Embryonic facial prominence (tissue), 1 donor: ENCODE measurements at regions not wholly inside any gene's neighbourhood (a gene's known extent, or its start where the extent isn't known, plus 50 kb on each side); places are given as distances from the start of the nearest gene placed in this dataset.
"Not testable (repeated sequence)": the region's sequence is repeated elsewhere in the genome, so short reads cannot be mapped to it uniquely, and the experiment has no call there.

ENCODE experiments used
- DNase-seq: peaks from one replicate; pipeline ENCODE4 v3.0.0-alpha.2; 2016; ENCODE audit errors: extremely low spot score

DNA sequence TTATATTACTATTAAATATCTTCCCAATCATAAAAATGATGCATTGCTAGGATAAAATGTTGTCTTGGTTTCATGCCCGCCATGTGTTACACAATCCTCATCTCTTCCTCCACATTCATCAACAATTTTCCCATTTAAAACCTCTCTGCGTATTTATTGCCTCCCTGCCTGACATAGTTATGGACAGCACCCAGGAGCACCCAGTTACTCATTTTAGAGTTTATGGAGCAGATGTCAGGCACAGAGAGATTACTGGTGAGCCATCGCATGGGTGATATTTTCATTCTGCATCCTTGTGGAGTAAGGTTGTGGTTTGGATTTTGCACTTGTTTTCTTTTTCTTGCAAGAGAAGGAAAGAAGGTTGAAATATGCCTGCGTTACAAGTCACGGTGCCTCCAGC is 116.7 kb upstream of the NPAS2 start:
- DNase-seq: no peak

DNA sequence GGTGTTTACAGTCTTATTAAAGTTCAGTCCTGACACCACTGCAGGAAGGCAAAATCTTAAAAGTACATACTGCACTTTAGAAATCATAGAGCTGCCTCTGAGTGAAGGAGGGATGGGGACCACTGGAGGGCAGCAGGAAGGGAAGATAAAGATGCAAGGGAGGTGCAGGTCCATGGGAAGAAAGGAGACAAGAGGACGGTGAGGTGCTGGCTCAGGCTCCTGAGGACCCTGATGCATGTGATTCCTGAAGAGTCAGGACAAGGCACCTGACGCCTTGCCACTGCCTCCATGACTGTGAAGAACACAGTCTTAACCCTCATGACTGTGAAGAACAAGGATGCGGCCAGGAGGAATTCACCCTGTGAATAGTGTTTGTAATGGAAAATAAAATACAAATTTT is 116.2 kb upstream of the NPAS2 start:
- DNase-seq: no peak

DNA sequence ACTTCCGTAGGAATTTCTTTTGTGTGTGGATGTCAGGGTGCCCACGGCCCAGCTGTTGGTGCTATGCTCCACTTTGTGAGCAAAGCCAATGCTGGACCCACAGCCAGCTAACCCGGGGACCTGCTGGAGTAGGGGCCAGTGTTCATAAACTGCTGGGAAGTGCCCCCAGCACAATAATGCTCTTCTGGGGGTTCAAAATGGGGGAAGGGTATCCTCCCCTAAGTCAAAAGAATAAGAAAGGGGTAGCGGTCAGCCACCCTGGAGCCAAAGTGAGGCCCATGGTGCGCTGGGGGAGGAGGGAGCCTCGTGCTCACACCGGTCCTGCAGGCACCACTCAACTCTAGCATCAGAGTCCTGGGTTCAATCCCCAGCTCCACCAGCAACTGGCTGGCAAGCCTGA is 115.8 kb upstream of the NPAS2 start:
- DNase-seq: no peak

DNA sequence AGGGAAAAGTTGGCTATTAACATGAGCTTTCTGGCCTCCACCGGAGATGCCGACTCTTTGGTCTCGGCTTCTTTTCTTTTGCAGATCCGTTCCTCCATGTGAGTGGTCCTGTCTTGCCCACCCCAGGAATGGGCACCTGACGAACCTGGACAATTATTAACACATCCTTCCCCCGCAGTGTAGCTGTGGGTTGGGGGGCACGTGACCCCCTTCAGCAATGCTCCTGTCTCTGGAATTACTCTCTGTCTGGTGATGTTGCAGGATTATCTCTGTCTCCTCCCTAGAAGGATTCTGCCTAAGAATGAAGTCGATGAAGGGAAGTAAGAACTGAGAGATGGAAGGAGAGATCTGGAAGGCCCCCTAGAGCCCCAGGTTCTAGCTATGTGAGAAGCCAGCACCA is 115.2 kb upstream of the NPAS2 start:
- no peak for DNase-seq

DNA sequence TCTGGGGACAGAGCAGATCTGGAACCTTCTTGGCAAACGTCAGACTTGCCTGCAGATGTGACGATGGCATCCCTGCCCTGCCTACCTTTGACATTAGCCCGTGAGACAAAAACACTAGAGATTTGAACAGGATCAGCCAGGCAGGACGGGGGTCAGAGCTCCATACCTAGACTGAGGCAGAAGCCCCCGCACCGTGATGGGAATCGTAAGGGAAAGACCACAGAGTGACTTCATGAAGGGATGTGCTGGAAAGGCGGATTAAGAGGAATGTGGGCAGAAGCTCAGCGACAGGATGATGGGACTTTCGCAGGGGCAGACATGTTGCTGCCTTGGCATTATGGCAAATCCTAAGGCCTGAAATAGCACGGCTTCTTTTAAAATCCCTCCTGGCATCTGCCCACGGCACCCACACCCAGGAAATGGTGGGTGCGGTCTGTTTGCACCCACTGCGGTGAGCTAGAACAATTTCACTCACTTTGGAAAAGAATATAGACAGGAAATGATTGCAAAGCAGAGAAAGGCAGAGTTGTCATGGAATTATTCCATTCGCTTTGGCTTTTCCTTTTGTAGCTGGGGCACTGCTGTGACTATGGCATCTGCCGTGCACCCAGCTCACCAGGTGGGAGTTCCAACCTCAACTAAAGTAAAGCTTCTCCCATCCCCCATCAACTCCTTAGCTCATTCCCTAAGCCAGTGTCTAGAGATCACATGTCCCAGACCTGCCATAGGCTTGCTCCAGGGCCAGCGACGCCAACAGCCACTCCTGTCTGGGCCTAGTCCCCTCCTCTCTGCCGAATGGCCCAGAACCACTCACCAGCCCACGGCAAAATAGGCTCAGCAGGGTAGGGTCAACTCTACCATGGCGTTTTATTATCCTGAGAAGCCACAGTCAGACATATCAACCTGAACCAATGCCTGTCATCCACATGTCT is 112.7 kb upstream of the NPAS2 start:
- no peak for DNase-seq

DNA sequence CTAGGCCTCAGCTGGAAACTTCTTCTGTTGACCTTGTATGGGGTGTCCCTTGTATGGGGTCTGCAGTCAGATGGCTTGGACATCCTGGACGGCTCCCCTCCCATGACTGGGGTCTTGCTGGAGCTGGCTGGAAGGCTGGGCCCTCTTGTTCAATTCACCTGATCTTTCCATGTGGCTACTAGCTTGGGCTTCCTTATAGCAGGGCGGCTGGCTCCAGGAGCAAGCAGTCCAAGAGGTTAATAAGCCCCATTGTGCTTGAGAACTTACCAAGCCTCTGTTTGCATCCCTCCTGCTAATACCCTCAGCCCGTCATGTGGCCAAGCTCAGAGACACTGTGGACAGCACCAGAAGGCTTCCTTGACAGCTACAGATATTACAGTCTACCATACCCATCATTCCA is 111.6 kb upstream of the NPAS2 start:
- DNase-seq: no peak

DNA sequence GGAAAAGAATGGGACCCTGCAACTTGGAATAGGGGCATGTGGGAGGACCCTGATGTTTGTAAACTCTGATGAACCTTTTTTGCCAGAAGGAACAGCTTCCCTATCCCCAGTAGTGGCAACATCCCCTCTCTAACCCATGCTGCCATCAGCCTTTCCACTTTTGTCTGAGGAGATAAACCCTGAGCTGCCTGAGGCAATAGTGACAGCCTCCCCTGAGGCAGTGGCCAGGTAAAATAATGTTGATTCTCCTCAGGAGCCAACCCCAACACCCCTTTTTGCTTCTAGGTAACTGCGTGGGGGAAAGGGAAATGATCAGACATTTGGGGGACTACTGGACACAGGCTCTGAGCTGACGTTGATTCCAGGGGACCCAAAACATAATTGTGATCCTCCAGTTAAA is 106.8 kb upstream of the NPAS2 start:
- no peak for DNase-seq

DNA sequence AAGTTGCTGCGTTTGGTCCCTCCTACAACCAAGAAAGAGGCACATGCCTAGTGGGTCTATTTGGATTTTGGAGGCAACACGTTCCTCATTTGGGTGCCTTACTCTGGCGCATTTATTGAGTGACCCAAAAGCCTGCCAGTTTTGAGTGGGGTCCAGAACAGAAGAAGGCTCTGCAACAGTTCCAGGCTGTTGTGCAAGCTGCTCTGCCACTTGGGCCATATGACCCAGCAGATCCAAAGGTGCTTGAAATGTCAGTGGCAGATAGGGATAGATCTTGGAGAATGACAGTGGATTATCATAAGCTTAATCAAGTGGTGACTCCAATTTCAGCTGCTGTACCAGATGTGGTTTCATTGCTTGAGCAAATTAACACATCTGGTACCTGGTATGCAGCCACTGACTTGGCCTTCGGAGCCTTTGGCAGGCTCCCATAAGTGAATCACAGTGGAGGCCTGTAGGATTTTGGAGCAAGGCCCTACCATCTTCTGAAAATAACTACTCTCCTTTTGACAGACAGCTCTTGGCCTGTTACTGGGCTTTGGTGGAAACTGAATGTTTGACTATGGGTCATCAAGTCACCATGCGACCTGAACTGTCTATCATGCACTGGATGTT is 105.4 kb upstream of the NPAS2 start:
- DNase-seq: not testable (repeated sequence)

DNA sequence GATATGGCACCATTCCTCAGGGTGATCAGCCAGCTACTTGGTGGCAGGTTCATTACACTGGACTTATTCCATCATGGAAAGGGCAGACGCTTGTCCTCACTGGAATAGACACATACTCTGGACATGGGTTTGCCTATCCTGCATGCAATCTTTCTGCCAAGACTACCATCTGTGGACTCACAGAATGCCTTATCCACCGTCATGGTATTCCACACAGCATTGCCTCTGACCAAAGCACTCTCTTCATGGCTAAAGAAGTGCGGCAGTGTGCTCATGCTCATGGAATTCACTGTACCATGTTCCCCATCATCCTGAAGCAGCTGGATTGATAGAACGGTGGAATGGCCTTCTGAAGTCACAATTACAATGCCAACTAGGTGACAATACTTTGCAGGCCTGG is 104.1 kb upstream of the NPAS2 start:
- DNase-seq: not testable (repeated sequence)

DNA sequence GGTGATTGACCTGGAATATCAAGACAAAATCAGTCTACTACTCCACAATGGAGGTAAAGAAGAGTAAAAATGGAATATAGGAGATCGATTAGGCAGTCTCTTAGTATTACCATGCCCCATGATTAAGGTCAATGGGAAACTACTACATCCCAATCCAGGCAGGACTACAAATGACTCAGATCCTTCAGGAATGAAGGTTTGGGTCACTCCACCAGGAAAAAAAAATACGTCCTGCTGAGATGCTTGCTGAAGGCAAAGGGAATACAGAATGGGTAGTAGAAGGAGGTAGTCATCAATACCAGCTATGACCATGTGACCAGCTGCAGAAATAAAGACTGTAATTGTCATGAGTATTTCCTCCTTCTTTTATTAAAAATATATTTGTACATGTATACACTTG is 103.4 kb upstream of the NPAS2 start:
- DNase-seq: no peak

DNA sequence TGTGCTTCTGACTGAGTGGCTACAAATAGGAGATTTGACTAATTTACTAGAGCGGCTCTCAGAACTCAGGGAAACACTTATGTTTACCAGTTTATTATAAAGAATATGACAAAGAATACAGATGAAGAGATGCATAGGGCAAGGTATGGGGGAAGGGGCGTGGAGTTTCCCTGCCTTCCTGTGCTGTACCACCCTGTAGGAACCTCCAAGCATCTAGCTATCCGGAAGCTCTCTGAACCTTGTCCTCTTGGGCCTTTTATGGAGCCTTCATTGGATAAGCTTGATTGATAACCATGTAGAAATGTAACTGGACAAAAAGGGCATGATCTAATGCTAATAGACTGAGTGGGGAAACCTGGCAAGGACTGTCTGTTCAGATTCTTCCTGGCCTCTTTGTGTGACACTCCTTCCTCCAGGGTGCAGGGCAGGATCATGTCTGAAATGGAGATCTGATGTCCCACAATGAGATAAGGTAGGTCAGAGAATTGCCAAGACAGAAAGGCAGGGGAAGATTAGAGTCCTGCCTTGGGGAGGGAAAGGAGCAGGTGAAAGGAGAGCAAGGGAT is 101.8 kb upstream of the NPAS2 start:
- no peak for DNase-seq

DNA sequence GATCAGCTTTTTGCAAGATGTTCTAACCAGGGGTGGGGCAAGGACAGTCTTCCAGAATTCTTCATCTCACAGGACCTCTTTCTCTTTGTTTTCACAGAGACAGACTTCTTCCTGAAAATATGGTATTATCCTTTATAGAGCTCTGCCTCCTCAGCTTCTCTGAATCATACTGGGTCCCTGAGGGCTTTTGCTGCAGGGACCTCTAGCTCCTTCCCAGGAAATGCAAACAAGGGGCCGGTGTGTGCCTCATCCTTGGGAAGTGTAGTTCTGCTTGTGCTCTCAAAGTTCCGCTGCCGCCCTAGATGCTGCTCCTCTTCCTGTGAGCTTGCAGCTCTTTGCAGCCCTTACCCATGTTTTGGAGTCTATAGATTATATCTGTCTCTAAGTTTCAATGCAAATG is 99.5 kb upstream of the NPAS2 start:
- no peak for DNase-seq

DNA sequence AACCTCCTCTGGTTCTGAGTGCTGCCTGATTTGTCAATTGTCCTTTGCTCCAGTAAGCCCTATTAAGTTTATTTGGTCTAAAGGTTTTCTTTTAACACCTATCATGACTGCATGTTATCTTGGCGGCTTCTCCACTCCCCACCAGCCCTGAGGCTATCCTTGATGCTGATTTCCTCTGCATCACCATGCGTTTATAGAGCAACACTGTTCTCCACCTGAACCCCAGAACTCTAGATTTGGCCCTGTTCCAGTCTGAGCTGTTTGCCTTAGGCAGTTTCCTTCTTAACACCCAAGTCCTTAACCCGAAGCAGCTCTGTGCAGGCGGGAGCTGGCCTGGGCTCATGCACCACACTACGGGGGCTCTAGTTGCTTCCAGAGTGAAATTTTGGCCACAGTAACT is 98.2 kb upstream of the NPAS2 start:
- DNase-seq: no peak

DNA sequence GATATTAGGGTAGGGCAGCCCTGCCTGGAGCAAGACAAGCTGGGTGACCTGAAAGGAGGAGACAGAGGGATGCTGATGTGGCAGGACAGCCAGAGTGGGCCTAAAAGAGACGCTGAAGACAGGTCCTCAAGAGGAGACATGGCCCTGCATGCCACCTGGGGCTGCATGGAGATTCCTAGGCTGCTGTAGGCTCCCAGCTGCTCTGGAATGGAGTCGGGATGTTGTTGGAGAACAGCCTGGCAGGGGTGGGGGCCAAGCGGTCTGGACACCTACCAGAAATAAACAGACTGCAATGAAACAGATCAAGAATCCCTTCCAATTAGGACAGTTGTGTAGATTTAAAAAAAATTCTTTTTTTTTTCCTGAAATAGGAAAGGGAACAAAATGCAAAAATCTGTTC is 97.8 kb upstream of the NPAS2 start:
- no peak for DNase-seq

DNA sequence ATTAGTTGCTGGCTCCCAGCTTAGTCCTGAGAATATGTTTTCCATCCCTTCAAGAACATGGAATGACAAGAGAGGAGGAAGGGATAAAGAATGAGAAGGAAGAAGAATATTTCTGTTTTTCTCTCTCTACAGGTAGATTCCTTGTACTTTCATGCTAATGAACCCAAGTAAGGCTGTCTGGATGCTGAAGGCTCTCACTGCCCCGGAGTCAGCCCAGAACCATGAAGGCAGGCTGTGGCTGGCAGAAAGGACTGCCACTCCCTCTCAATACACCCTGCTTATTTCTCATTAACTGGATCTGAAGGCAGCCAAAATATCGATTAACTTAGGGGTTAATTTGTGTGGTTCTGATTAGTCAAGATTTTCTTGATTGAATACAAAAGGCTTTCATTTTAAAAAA is 93.1 kb upstream of the NPAS2 start:
- no peak for DNase-seq

DNA sequence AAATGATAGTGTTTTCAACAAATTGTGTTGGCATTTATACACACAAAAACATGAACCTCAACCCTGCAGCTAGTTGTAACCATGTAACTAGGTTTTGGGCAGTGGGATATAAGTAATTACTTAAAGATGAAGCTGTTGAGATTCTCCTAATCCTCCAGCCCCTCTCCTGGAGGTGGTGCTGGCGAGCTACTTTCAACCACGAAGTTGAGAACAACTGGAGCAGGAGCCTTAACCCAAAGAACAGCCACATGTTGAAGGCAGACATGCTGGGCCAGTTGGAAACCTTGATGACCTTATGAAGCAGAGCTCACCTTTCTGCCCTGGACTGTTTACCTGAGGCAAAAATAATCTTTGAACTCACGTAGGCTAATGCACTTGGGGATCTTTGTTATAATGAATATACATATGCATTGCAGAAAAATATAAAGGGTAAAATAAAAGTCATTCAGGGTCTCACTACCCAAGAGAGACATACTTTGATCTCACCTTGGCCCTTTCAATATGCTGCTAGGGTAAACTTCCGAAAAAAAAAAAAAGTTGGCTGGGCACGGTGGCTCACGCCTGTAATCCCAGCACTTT is 89.6 kb upstream of the NPAS2 start:
- no peak for DNase-seq

DNA sequence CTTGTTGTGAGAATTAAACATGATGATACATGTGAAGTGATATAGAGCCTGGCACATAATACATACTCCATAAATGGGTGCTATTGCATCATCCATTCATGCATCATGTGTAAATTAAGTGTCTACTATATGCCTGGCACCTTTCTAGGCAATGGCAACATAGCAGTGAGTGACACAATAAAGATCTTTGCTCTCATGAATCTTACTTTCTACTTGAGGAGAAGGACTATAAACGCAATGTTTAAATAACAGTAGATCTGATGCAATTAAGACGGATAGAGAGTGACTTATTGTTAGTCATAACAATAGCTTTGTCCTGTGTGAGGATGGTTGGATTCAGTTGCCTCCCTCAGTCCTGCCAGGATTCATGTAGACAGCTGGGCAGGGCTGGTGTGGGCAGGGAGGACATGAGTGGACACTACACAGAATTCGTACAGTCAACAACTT is 88.4 kb upstream of the NPAS2 start:
- no peak for DNase-seq

DNA sequence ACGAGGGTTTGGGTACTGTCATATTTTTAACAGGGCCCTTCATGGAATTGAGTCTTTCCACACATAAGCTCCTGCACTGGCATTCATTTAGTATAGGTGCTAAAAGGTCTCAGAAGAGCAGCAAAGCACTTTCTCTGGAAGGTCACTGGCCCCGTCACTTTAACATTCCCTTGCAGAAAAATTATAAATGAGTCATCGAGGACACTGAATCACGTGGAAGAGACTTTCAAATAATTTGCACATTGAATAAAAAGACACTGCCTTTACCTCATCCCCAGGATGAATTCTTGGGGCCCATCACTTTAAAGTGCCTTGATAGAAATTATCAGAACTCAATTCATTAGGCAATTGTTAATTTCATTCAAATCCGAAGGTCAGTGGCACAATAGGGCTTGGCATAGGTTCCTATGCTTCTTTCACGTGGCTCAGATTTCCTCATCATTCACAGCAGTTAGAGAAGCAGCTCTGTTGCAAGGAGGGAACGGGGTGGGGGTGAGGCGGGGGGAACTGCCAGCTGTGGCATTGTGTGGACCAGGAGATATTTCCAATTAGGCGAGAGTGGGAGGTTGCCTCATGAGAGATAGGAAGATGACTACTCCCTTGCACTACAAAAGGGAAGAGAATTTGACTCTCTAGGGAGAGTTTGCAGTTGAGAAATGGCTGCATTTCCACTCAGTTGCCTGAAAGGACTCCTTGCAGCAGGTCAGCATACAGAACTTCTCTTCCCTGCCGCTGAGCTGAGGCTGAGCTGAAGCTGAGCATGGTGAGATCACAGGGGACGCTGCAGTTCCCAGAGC is 86.3 kb upstream of the NPAS2 start:
- no peak for DNase-seq

DNA sequence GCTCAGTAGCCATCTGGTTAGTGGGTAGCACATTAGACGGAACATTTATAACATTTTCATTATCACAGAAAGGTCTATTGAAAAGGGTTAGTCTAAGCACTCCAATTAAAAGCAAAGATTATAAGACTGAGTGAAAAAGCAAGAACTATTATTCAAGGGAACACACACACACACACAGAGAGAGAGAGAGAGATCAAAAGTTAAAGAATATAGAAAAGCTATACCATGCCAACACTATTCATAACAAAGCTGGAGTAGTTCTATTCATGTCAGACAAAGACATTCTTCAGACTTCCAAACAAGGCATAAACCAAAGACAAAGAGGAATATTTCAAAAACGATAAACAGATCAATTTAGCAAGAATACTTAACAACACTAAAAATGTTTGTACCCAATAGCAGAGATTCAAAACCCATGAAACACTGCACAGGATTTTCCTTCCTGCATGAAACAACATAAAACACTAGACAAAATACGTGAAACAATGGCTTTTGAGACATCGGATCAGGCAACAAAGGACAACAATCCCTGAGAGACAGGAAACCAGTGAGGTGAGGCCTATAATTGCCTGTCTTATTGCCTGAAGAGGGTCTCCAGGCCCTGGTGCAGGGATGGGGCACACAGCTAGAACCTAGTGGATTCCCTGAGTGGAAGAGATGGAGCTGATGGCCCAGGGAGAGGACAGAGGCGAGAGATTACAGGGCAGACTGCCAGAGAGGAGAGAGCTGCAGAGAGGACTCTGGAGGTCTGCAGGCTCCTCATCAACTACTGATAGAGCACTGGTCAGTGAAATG is 83.6 kb upstream of the NPAS2 start:
- no peak for DNase-seq

DNA sequence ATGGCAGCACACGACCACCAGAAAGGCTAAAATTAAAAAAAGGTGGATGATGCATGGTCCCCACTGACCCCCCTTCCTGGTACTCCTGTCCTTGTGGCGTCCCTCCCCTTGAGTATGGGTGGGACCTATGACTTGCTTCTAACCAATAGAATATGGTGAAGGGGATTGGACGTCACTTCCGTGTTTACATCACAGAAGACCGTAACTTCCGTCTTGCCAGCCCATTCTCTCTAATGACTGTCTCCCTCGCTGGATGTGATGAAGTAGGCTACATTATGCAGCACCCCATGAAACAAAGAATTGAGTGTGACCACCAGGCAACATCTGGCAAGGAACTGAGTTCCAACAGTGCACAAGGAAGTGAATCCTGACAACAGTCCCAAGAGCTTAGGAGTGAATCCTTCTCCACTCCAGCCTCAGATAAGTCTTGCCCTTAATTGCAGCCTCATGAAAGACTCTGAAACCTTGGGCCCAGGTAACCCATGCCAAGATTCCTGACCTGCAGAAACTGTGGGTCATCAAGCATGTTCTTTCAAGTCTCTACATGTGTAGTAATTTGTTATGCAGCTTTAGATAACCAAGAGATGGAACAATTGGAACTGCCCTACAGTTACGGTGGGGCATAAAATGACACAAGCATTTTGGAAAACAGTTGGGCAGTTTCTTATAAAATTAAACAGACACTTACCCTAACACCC is 80.1 kb upstream of the NPAS2 start:
- no peak for DNase-seq
